ENCODE measurements at regions not wholly inside any gene's neighbourhood (a gene's known extent, or its start where the extent isn't known, plus 50 kb on each side); places are given as distances from the start of the nearest gene placed in this dataset.

- H3K4me2 ChIP-seq (ENCODE audit: low read length): peak overlapping the region; percentile 92
- POLR2A ChIA-PET (ENCODE audit: unreplicated experiment): interaction anchor here (1.0 kb wide), 1 partner anchor 135 kb away, joined by 9 read pairs; no protein-coding TSS in a partner anchor
- CTCF ChIA-PET: interaction anchor here (0.6 to 2.3 kb wide), 3 partner anchors 8 to 135 kb away, joined by 4 to 17 read pairs (median 5); no protein-coding TSS in a partner anchor
- H3K27ac ChIP-seq (ENCODE audit: low read length): no peak overlapping the region
- no peak for TF ChIP-seq EZH2phosphoT487 (IDR thresholded peaks at IDR 0.05; ENCODE audit: borderline replicate concordance, low read length)
- TF ChIP-seq, protein P1, sequence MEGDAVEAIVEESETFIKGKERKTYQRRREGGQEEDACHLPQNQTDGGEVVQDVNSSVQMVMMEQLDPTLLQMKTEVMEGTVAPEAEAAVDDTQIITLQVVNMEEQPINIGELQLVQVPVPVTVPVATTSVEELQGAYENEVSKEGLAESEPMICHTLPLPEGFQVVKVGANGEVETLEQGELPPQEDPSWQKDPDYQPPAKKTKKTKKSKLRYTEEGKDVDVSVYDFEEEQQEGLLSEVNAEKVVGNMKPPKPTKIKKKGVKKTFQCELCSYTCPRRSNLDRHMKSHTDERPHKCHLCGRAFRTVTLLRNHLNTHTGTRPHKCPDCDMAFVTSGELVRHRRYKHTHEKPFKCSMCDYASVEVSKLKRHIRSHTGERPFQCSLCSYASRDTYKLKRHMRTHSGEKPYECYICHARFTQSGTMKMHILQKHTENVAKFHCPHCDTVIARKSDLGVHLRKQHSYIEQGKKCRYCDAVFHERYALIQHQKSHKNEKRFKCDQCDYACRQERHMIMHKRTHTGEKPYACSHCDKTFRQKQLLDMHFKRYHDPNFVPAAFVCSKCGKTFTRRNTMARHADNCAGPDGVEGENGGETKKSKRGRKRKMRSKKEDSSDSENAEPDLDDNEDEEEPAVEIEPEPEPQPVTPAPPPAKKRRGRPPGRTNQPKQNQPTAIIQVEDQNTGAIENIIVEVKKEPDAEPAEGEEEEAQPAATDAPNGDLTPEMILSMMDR (conservative IDR thresholded peaks at IDR 0.05; ENCODE audit: low read depth, low read length): no peak
- TF ChIP-seq EZH2 (IDR thresholded peaks at IDR 0.05; ENCODE audit: low read length, unreplicated experiment): no peak
- no peaks in the 10 kb centered on the region for H3K79me2 ChIP-seq (ENCODE audit: low read length)
- H3K36me3 ChIP-seq (ENCODE audit: low read depth, low read length): no peaks in the 10 kb centered on the region
- H3K9ac ChIP-seq (ENCODE audit: low read length): peak overlapping the region; percentile 34; the same call in 1 of the 2 replicates
- intact Hi-C loops (cut with micrococcal nuclease): loop anchor here (2.0 to 5.0 kb wide), 3 partner anchors 55 to 135 kb away; no protein-coding TSS in a partner anchor
- no peaks in the 10 kb centered on the region for H3F3A ChIP-seq (ENCODE audit: low read length, unreplicated experiment)
- H3K9me2 ChIP-seq (replicated peaks; ENCODE audit: low read length): no peaks in the 10 kb centered on the region
- peak overlapping the region; percentile 97 for H2AFZ ChIP-seq (ENCODE audit: low read length)
- no peaks in the 10 kb centered on the region for H4K20me1 ChIP-seq (ENCODE audit: low read length)
- H3K4me1 ChIP-seq (ENCODE audit: insufficient read depth, low read length): peaks cover 8% of the 10 kb centered on the region; the same call in 1 of the 2 replicates
- no peaks in the 10 kb centered on the region for H3K9me3 ChIP-seq (ENCODE audit: low read length)
- peak; percentile 70 for ATAC-seq
- DNase-seq: peak; percentile 38
- BruUV-seq (replicated peaks): no TSS peak
- peak overlapping the region; percentile 84 for H3K4me3 ChIP-seq (ENCODE audit: low read length)
- no peaks in the 10 kb centered on the region for H3K27me3 ChIP-seq (ENCODE audit: low read length)
These were observed 144.3 kb upstream of the ZNF184 start for GRCh38 chr6:27617046-27617687.

DNA sequence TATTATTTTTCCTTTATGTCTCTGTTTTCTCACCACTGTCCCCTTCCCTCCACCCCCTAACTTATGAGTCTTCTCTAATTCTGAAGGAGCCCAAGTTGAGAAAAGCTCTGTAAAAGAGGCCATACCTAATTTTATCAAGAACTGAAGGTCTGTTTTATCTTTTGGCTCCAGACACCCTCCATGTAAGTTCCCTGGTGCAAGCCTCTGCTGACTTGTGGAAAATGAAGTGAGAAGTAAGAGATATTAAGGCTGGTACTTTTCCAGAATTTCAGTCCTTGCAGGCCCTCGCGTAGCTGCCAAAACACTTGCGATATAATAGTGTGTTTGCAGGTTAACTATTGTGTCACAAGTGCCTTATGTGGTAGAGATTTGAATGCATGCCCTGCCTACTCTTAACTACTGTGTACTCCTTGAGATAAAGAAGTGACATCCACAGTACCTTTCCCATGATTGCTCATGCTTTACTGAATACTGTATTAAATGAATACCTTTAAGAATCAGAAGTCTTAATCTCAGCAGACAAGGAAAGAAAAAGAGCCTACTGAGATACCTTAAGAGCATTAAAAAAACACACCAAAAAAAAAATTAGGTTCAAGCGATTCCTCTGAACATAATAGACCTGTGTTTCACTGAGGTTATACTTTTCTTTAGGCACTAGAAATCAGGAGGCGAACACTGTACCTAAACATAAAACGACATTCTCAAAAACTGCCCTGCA lies 143.6 kb upstream of the ZNF184 start:
- H3K4me1 ChIP-seq (ENCODE audit: insufficient read depth, low read length): peaks cover 8% of the 10 kb centered on the region; the same call in 1 of the 2 replicates
- no peak overlapping the region for H3K27ac ChIP-seq (ENCODE audit: low read length)
- intact Hi-C loops (cut with micrococcal nuclease): loop anchor here (2.0 to 5.0 kb wide), 3 partner anchors 56 to 136 kb away; no protein-coding TSS in a partner anchor
- POLR2A ChIA-PET (ENCODE audit: unreplicated experiment): no interaction called here
- H4K20me1 ChIP-seq (ENCODE audit: low read length): no peaks in the 10 kb centered on the region
- H3K9ac ChIP-seq (ENCODE audit: low read length): peak overlapping the region; percentile 34; the same call in 1 of the 2 replicates
- H2AFZ ChIP-seq (ENCODE audit: low read length): peak overlapping the region; percentile 97
- no peaks in the 10 kb centered on the region for H3K9me3 ChIP-seq (ENCODE audit: low read length)
- no peaks in the 10 kb centered on the region for H3K79me2 ChIP-seq (ENCODE audit: low read length)
- H3K9me2 ChIP-seq (replicated peaks; ENCODE audit: low read length): no peaks in the 10 kb centered on the region
- peak overlapping the region; percentile 84 for H3K4me3 ChIP-seq (ENCODE audit: low read length)
- DNase-seq (no peak), ATAC-seq (no peak)
- CTCF ChIA-PET: interaction anchor here (0.6 to 2.3 kb wide), 3 partner anchors 8 to 136 kb away, joined by 4 to 17 read pairs (median 5); no protein-coding TSS in a partner anchor
- H3K27me3 ChIP-seq (ENCODE audit: low read length): no peaks in the 10 kb centered on the region
- no peak for TF ChIP-seq EZH2 (IDR thresholded peaks at IDR 0.05; ENCODE audit: low read length, unreplicated experiment)
- TF ChIP-seq, protein P1 (conservative IDR thresholded peaks at IDR 0.05; ENCODE audit: low read depth, low read length): no peak
- TF ChIP-seq EZH2phosphoT487 (IDR thresholded peaks at IDR 0.05; ENCODE audit: borderline replicate concordance, low read length): no peak
- H3F3A ChIP-seq (ENCODE audit: low read length, unreplicated experiment): no peaks in the 10 kb centered on the region
- no TSS peak for BruUV-seq (replicated peaks)
- H3K4me2 ChIP-seq (ENCODE audit: low read length): peak overlapping the region; percentile 92
- no peaks in the 10 kb centered on the region for H3K36me3 ChIP-seq (ENCODE audit: low read depth, low read length)

All from PC-3 (cell line).